Activated CD8-positive, alpha-beta memory T cell treated with anti-CD3 and anti-CD28 coated beads for 1 hour (primary cell): ENCODE measurements at regions not wholly inside any gene's neighbourhood (a gene's known extent, or its start where the extent isn't known, plus 50 kb on each side); places are given as distances from the start of the nearest gene placed in this dataset.
"Not testable (repeated sequence)": the region's sequence is repeated elsewhere in the genome, so short reads cannot be mapped to it uniquely, and the experiment has no call there.

ENCODE experiments used
- DNase-seq, 2 donors: peaks; one replicate each; pipeline ENCODE4 v3.0.0-alpha.2; 2020; ENCODE audit warnings: low read depth in 1 of 2; ENCODE audit errors: extremely low read depth in 1 of 2

DNA sequence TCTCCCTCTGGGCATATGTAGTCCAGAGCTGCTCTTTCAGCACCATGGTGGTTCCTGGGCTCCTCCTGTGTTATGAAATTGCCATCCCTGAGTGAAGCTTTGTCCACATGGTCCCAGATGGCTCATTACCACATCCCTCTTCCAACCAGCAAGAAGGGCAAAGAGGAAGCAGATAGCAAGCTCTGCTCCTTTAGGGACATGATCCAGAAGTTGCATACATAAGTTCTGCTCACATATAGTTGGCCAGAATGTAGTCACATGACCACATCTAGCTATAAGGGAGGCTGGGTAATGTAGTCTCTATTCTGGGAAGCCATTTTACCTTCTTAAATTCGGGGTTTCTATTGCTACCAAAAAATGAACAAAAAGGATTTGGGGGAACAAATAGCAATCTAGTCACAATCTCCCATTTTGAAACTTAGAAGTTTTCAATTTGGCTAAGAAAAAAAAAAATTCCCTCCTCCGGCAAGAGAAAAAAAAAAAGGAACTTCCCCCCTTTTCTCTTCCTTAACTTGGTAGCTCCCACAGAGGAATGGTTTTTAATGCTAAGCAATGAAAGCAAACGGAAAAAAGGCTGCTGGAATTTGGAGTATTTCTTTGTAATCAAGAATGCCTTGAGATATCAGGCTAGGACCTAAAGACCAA is 88.2 kb upstream of the USP9X start:
- no peak for DNase-seq

GRCh38 chrX:40998123-40998522 is 87.1 kb upstream of the USP9X start:
- no peak for DNase-seq

- no peak for DNase-seq
Measured at GRCh38 chrX:41001327-41001726, 83.9 kb upstream of the USP9X start.

- DNase-seq = no peak
Measured at GRCh38 chrX:41002026-41002425, 83.2 kb upstream of the USP9X start.

DNA sequence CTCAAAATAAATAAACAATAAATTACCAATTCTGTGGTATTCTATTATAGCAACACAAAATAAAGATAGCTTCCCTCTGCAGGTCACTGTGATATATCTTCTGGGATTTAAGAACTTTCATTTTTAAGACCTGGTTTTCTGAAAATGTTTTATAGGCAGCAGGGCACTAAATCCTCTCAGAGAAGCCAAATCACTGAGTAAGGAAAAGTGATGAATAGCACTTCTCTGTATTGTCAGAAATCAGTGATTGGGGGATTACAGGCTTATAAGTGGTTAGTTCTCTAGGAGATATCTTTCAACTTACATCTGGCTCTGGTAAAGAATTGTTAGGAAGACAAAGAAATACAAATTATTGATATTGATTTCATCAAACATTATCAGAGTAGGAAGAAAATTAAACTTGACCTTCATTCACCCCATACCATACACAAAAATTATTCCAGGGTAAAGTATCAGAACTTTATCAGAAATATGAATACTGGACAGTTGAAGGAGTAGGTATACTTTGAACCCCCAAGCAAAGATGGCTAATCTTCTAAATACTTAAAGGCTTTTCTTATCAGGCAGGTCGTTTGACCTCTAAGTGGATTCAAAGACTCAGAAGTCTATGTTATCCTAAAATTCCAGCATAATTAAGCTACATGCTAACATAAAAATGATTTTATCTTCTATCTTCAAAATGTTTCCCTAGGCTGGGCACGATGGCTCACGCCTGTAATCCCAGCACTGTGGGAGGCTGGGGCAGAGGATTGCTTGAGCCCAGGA is 81.6 kb upstream of the USP9X start:
- no peak for DNase-seq

DNA sequence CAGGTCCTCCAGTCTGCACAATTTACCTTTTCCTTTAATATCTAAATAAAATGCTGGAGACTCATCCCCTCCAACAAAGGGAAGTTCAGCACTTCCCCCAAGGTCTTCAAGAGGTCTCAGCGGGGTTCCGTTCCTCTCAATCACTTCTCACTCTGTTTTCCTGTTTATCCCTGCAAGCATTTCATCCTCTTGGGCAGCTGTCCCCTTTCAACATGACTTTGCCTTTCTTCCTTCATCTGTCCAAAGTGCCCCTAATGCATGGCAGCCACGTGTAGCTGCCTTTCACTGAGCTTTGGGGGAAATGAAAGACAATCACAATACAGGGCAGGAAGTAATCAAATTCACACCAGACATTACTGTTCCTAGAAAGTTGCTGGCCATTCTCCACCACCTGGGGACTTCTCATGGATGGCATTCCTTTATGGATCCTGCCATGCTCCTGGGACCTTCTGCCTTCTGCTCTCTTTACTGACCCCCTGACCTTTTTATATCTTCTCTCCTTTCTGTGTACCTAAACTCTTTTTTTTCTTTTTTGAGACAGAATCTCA is 79.7 kb upstream of the USP9X start:
- no peak for DNase-seq

DNA sequence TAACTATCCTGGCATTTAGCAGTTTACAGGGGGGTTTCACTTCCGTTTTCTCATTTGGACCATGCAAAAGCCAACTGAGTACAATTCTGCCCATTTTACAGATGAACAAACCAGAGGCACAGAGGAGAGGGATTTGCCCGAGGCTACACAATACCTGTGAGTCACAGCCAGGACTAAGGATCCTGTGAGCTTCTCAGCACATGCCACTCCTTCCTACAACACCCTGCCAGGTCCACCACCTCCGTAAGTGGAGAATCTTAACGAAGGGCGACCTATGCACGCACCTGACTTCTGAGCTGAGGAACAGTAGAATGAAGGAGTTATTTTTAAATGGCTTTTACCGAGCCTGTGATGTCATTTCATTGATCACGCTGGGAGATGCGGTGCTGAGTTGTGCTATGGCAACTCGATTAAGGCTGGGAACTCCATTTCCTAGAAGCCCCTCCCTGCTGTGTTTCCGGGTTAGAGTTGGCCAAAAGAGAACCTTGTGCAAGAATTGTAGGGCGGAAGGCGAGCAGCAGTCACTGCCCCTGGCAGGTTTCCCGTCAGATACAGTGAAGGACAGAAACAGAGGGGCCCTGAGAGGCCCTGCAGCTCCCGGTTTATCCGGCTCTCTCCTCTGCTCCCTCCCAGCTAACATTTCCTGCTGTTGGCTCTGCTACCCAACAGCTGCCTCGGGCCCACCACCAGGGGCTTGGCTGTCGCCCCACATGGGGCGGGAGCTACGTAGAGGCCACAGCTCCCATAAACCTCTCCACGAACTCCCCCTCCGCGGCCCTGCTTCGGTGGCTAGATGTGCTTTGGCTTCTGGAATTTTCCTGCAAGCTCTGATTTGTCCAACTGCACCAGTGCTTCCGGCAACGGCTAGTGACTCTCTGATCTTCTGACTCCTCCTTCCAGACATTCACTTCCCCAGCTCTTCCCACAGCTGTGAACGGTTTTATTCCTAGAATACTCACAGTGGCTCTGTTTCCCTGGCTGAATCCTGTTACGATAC is 75.1 kb upstream of the USP9X start:
- peak; percentile 5 to 12 for DNase-seq

DNA sequence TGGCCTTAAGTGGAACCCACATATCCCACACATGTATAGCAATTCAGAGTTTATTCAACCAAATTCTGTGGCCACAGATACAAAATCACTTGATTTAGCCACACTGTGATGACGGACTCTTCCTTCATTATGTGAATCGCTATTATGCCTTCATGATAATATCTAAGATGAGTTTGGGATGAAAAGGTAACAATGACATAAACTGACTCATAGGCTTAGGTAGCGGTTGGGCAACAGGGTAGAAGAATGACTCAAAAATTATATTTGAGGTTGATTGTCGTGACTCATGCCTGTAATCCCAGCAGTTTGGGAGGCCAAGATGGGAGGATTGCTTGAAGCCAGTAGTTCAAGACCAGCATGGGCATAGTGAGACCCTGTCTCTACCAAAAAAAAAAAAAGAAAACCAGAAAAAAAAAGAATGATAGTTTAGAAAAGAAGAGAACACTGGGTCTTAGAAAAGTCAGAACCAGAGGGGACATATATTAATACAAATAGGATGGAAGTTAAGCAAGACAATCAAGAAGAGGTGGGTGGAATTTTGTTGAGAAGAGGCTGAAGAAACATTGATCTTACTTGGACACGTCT is 70.4 kb upstream of the USP9X start:
- DNase-seq = no peak

DNA sequence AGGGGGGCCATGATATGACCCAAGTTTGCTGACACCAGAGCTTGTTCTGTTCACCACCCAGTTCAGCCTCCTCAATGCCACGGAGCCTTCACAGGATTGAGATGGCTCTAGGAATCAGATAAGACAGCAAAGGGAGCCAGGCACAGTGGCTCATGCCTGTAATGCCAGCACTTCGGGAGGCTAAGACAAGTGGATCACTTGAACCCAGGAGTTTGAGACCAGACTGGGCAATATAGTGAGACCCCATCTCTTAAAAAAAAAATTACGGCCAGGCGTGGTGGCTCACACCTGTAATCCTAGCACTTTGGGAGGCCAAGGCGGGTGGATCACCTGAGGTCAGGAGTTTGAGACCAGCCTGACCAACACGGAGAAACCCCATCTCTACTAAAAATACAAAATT is 67.5 kb upstream of the USP9X start:
- DNase-seq = not testable (repeated sequence)

DNA sequence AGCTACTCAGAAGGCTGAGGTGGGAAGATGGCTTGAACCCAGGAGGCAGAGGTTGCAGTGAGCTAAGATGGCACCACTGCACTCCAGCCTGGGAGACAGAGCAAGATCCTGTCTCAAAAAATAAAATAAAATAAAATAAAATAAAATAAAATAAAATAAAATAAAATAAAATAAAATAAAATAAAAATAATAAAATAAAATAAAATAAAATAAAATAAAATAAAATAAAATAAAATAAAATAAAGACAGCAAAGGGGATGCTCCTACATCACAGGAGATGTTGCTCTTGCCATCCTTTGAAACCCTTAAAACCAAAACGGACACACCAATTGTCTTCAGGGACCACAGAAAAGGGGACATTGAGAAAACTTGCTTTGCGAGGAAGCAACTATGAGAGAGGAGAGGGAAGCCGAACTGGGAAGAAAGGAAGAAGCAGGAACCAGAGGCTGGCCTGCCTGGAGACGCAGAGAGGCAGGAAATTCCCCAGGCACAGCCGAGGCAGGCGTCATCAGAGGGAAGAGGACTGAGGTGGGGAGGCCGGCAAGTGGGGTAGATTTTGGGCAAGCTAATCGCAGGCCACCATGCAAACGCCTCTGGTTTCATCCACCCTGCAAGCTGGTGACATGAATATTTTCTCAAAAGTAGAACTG is 66.7 kb upstream of the USP9X start:
- not testable (repeated sequence) for DNase-seq

- DNase-seq = no peak
Measured at GRCh38 chrX:41019041-41019392, 66.2 kb upstream of the USP9X start.

GRCh38 chrX:41022566-41022965 is 62.7 kb upstream of the USP9X start:
- no peak for DNase-seq

DNA sequence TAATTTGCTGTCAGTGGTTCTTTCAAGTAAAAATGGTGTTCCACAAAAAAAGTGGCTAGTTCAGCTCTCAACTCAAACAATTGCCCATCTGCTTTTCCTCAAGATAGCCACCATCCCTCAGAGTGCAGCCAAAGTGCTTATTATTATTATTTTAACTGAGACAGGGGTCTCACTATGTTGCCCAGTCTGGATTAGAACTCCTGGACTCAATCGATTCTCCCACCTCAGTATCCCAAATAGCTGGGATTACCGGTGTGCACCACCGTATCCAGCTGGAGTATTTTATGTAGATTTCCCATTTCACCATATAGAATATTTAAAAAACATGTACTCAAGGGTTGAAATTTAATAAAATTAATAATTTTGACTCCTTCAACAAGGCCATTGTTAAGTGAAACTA is 62.1 kb upstream of the USP9X start:
- no peak for DNase-seq

- not testable (repeated sequence) for DNase-seq
Measured at GRCh38 chrX:41024335-41024734, 60.9 kb upstream of the USP9X start.

- DNase-seq = no peak
Measured at GRCh38 chrX:41024755-41025154, 60.5 kb upstream of the USP9X start.

DNA sequence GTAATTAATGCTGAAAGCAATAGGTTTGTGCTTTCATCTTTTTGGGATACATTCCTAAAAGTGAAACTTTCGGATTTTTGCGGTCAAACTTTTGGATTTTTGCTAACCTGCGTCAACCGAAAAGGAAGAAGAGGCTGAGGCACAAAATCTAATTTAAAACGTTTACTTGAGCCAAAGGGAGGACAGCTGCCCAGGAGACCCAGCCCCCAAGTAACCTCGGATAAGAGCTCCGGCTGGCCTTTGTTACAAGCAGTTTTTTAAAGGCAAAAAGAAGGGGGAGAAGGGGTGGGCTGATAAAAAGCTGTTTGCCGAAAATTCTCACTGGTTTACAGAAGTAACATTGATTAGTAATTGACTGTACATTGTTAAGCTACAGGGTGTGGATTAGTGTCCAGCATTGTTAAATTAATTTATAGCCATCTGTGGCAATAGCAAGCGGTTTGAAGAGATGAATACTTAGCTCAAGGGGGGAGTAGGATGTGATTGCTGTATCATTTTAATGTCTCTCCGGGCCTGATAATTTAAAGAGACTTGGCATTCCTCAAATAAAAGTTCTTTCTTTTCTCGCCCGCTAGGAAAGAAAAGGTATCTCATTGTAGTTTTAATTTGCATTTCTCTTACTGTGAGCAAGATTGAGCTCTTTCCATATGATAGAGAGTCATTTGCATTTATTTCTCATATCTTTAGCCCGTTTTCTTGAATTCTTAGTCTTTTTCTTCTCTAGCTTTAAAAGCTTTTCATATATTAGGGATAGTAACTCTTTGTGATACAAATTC is 59.1 kb upstream of the USP9X start:
- no peak for DNase-seq

DNA sequence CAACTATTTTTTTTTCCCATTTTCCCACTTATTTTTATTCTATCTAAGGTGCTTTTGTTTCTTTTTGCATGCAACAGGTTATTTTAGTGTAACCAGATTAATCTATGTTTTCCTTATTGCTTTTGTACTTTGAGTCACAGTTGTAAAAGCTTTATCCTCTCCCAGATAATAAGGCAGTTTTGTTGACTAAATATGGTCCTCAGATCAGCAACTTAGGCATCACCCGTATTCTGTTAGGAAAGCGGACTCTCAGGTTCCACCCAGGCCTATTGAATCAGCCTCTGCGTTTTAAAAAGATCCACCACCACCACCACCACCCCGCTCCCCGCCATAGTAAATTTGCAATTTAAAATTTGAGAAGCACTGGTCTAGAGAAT is 58.6 kb upstream of the USP9X start:
- DNase-seq = no peak

DNA sequence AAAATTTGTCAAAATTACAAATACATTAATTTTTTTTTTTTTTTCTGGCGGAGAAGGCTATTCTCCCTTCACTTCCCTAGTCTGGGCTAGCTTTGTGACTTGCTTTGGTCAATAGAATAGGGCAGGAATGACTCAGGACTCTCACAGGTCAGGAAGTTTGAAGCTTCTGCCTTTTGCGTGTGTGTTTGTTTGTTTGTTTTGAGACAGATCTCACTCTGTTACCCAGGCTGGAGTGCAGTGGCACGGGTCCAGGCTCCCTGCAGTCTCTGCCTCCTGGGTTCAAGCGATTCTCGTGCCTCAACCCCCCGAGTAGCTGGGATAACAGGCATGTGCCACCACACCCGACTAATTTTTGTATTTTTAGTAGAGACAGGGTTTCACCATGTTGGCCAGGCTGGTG is 55.9 kb upstream of the USP9X start:
- no peak for DNase-seq

DNA sequence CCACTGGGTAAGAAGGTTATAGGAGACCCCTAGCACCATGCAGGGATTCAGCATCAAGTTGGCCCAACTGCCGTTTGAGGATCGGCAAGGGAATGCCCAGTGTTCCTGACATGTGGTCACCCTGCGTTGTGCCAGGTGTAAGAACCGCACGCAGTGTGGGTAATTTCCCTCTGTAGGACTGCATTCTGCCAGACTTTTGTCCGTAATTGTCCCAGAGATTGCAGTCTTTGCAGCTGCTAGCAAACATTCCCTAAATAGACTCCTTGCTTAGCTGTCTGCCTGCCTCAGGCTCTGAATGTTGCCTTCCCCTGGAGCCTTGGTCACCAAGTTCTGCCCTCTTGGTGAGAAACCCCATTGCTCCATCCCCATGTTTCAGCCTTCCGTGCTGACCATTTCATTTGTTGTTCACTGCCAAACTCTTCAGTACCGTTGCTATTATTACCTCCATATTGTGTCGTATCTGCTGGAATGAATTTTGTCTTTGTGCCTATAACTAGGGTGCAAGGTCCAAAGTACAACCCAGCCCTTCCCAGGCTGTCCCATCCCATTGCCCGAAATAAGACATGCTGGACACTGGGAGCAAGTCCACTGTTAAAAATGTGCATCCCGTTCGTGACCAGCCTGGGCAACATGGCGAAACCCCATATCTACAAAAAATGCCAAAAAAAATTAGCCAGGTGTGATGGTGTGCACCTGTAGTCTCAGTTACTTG is 53.8 kb upstream of the USP9X start:
- DNase-seq = no peak
